GM23248 (cell line): ENCODE measurements at regions not wholly inside any gene's neighbourhood (a gene's known extent, or its start where the extent isn't known, plus 50 kb on each side); places are given as distances from the start of the nearest gene placed in this dataset.

Source experiments
- DNase-seq: peaks from one replicate; pipeline ENCODE4 v3.0.0-alpha.2; 2015
- H2AFZ ChIP-seq: fragments of 200-600 bp; sonication (generic); 2 replicates; pipeline ENCODE4 v1.6.1; 2016; ENCODE audit warnings: antibody characterized with exemption
- H3F3A ChIP-seq: fragments of 200-600 bp; sonication (generic); 2 replicates; pipeline ENCODE4 v1.6.1; 2016; ENCODE audit warnings: mild to moderate bottlenecking, antibody characterized with exemption, mixed run types; ENCODE audit not compliant: insufficient read depth
- H3K27ac ChIP-seq: fragments of 200-600 bp; sonication (generic); 2 replicates; pipeline ENCODE4 v1.5.1; 2016; ENCODE audit warnings: mild to moderate bottlenecking
- H3K27me3 ChIP-seq: fragments of 200-600 bp; sonication (generic); replicated peaks from 2 replicates; pipeline ENCODE4 v1.6.1; 2016; ENCODE audit warnings: mild to moderate bottlenecking; ENCODE audit not compliant: insufficient read depth
- H3K36me3 ChIP-seq: fragments of 200-600 bp; sonication (generic); 2 replicates; pipeline ENCODE4 v1.6.1; 2016; ENCODE audit warnings: low read depth, mild to moderate bottlenecking
- H3K4me1 ChIP-seq: fragments of 200-600 bp; sonication (generic); 2 replicates; pipeline ENCODE4 v1.6.1; 2016; ENCODE audit warnings: mild to moderate bottlenecking; ENCODE audit not compliant: insufficient read depth
- H3K4me2 ChIP-seq: fragments of 200-600 bp; sonication (generic); one replicate; pipeline ENCODE4 v1.6.1; 2016; ENCODE audit warnings: mild to moderate bottlenecking; ENCODE audit not compliant: unreplicated experiment
- H3K4me3 ChIP-seq: fragments of 200-600 bp; sonication (generic); 2 replicates; pipeline ENCODE4 v1.5.1; 2016; ENCODE audit warnings: mild to moderate bottlenecking
- H3K79me2 ChIP-seq: fragments of 200-600 bp; sonication (generic); 2 replicates; pipeline ENCODE4 v1.6.1; 2016; ENCODE audit warnings: mild to moderate bottlenecking; ENCODE audit not compliant: insufficient read depth
- H3K9ac ChIP-seq: fragments of 200-600 bp; sonication (generic); 2 replicates; pipeline ENCODE4 v1.6.1; 2016; ENCODE audit warnings: mild to moderate bottlenecking
- H3K9me2 ChIP-seq: fragments of 200-600 bp; sonication (generic); 2 replicates; pipeline ENCODE4 v1.6.1; 2016; ENCODE audit warnings: mixed run types, mild to moderate bottlenecking, moderate library complexity; ENCODE audit not compliant: insufficient read depth
- H3K9me3 ChIP-seq: fragments of 200-600 bp; sonication (generic); one replicate; pipeline ENCODE4 v1.6.1; 2017; ENCODE audit warnings: low read depth
- H4K20me1 ChIP-seq: fragments of 200-600 bp; sonication (generic); 2 replicates; pipeline ENCODE4 v1.6.0; 2016; ENCODE audit not compliant: insufficient read depth
- EZH2 ChIP-seq: fragments of 200-600 bp; sonication (generic); IDR thresholded peaks from 2 replicates; pipeline ENCODE4 v1.6.1; 2018; ENCODE audit warnings: antibody characterized with exemption, mild to moderate bottlenecking; ENCODE audit not compliant: insufficient read depth, poor library complexity, severe bottlenecking
- EZH2phosphoT487 ChIP-seq: fragments of 200-600 bp; sonication (generic); IDR thresholded peaks from 2 replicates; pipeline ENCODE4 v1.6.1; 2018; ENCODE audit warnings: antibody characterized with exemption, moderate library complexity, mild to moderate bottlenecking, low read depth; ENCODE audit not compliant: insufficient read depth
- WGBS, 2 experiments: methylation state at CpG; one replicate each; pipeline ENCODE4 v1.1.6; 2015 to 2017; ENCODE audit warnings: low lambda C conversion rate in 2 of 2, low coverage in 1 of 2; ENCODE audit errors: missing lambda C conversion rate in 2 of 2; 5-methylcytosine and 5-hydroxymethylcytosine counted together
- in situ Hi-C: fragments of 300-500 bp; cut with MboI; formaldehyde crosslinking; loops from 2 replicates; pipeline ENCODE4 v1.15.0; 2020

- peaks cover 16% of the 10 kb centered on the region for H3K4me1 ChIP-seq
- 75 to 80% methylated on average over 4 of the region's 4 CpGs for WGBS, 2 experiments
- H4K20me1 ChIP-seq, result no peaks in the 10 kb centered on the region
- no peak for TF ChIP-seq EZH2phosphoT487
- TF ChIP-seq EZH2, result no peak
- DNase-seq, result no peak
- H3K36me3 ChIP-seq, result no peaks in the 10 kb centered on the region
- peaks cover 13% of the 10 kb centered on the region; the same call in 1 of the 2 replicates for H3F3A ChIP-seq
- H3K27me3 ChIP-seq, result no peaks in the 10 kb centered on the region
- no peak overlapping the region for H2AFZ ChIP-seq
- H3K4me2 ChIP-seq, result no peak overlapping the region
- no peaks in the 10 kb centered on the region for H3K9me2 ChIP-seq
- no peak overlapping the region for H3K27ac ChIP-seq
- H3K79me2 ChIP-seq, result no peaks in the 10 kb centered on the region
- H3K9me3 ChIP-seq, result no peaks in the 10 kb centered on the region
- H3K9ac ChIP-seq, result no peak overlapping the region
- in situ Hi-C loops, result no loop called here
- no peak overlapping the region for H3K4me3 ChIP-seq
These were observed 97.2 kb upstream of the SLC44A1 start for GRCh38 chr9:105147110-105147871.

DNA sequence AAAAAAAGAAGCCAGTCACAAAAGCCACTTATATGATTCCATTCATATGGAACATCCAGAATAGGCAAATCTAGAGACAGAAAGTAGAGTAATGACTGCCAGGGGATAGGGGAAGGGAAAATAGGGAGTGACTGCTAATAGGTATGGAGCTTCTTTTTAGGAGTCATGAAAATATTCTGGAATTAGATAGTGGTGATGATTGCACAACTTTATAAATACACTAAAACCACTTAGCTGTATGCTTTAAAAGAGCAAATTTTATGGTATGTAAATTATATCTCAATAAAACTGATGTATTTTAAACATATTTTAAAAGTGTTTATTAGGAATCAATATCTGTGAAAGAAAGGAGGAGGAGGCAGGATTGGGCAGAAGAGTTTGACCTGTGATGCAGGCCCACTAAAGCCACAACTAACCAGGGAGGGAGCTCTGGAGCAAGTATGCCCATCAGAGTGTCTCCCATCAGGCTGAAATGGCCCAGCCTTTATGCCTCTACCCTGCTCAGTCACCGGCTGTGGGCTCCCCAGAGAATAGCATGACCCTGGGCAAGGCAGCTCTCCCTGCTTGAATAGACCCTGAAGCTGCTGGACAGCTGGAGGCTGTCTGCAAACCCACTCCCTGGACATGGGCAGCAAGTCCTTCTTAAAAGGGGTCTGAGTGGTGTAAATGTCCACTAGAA, 96.0 kb upstream of the SLC44A1 start:
- no peak for TF ChIP-seq EZH2phosphoT487
- no peak for TF ChIP-seq EZH2
- Histone ChIP-seq H3K9ac (no peak overlapping the region), H3K9me2 (no peaks in the 10 kb centered on the region), H3K79me2 (no peaks in the 10 kb centered on the region), H4K20me1 (no peaks in the 10 kb centered on the region), H3K4me2 (no peak overlapping the region), H3K4me3 (no peak overlapping the region), H2AFZ (no peak overlapping the region), H3K27ac (no peak overlapping the region), H3K36me3 (no peaks in the 10 kb centered on the region), H3K27me3 (no peaks in the 10 kb centered on the region), H3K4me1 (peaks cover 11% of the 10 kb centered on the region), H3K9me3 (no peaks in the 10 kb centered on the region), H3F3A (peaks cover 14% of the 10 kb centered on the region; the same call in 1 of the 2 replicates)
- no peak for DNase-seq
- 94 to 100% methylated on average over 1 of the region's 1 CpG for WGBS, 2 experiments
- in situ Hi-C loops, result no loop called here

- Histone ChIP-seq H3K4me1 (peaks cover 21% of the 10 kb centered on the region), H3K4me3 (no peak overlapping the region), H3K79me2 (no peaks in the 10 kb centered on the region), H3K9ac (no peak overlapping the region), H3K27me3 (no peaks in the 10 kb centered on the region), H4K20me1 (no peaks in the 10 kb centered on the region), H3K4me2 (peak overlapping the region; percentile 12), H2AFZ (no peak overlapping the region), H3K9me3 (no peaks in the 10 kb centered on the region), H3K36me3 (no peaks in the 10 kb centered on the region), H3K9me2 (no peaks in the 10 kb centered on the region), H3K27ac (no peak overlapping the region), H3F3A (peaks cover 14% of the 10 kb centered on the region; the same call in 1 of the 2 replicates)
- in situ Hi-C loops, result loop anchor here (10.0 kb wide), 1 partner anchor 166 kb away; no protein-coding TSS in a partner anchor
- TF ChIP-seq EZH2phosphoT487 (no peak), EZH2 (no peak)
- DNase-seq, result peak; percentile 68
- 48 to 52% methylated on average over 2 of the region's 2 CpGs for WGBS, 2 experiments
These were observed 93.3 kb upstream of the SLC44A1 start for GRCh38 chr9:105150991-105151685.

- H3K9ac ChIP-seq, result no peak overlapping the region
- H4K20me1 ChIP-seq, result no peaks in the 10 kb centered on the region
- in situ Hi-C loops, result loop anchor here (10.0 kb wide), 1 partner anchor 167 kb away; no protein-coding TSS in a partner anchor
- no peak for DNase-seq
- H3K79me2 ChIP-seq, result no peaks in the 10 kb centered on the region
- peak overlapping the region; percentile 12 for H3K4me2 ChIP-seq
- H3K4me3 ChIP-seq, result no peak overlapping the region
- 96 to 97% methylated on average over 3 of the region's 3 CpGs for WGBS, 2 experiments
- H3K4me1 ChIP-seq, result peaks cover 21% of the 10 kb centered on the region
- no peaks in the 10 kb centered on the region for H3K9me2 ChIP-seq
- H2AFZ ChIP-seq, result no peak overlapping the region
- H3K9me3 ChIP-seq, result no peaks in the 10 kb centered on the region
- no peak overlapping the region for H3K27ac ChIP-seq
- no peak for TF ChIP-seq EZH2phosphoT487
- no peak for TF ChIP-seq EZH2
- H3F3A ChIP-seq, result peaks cover 14% of the 10 kb centered on the region; the same call in 1 of the 2 replicates
- H3K36me3 ChIP-seq, result no peaks in the 10 kb centered on the region
- no peaks in the 10 kb centered on the region for H3K27me3 ChIP-seq
These were observed 92.8 kb upstream of the SLC44A1 start for GRCh38 chr9:105151686-105151995.
